AG10803 (cell line): ENCODE measurements at regions not wholly inside any gene's neighbourhood (a gene's known extent, or its start where the extent isn't known, plus 50 kb on each side); places are given as distances from the start of the nearest gene placed in this dataset.
A peak's percentile ranks its signal among the peaks of the same experiment; 100 is the strongest.
"Not testable (repeated sequence)": the region's sequence is repeated elsewhere in the genome, so short reads cannot be mapped to it uniquely, and the experiment has no call there.

Source experiments
- DNase-seq: peaks from one replicate; pipeline ENCODE4 v3.0.0; 2010; ENCODE audit warnings: low read depth
- H3K4me3 ChIP-seq: 2 replicates; pipeline ENCODE4 v1.5.1; 2011; ENCODE audit warnings: mild to moderate bottlenecking, low read length, control low read depth
- TF ChIP-seq, protein P1 (sequence below): conservative IDR thresholded peaks from 2 replicates; pipeline ENCODE4 v1.5.1; 2011; ENCODE audit warnings: mild to moderate bottlenecking, low read length, control low read depth, inconsistent platforms

DNA sequence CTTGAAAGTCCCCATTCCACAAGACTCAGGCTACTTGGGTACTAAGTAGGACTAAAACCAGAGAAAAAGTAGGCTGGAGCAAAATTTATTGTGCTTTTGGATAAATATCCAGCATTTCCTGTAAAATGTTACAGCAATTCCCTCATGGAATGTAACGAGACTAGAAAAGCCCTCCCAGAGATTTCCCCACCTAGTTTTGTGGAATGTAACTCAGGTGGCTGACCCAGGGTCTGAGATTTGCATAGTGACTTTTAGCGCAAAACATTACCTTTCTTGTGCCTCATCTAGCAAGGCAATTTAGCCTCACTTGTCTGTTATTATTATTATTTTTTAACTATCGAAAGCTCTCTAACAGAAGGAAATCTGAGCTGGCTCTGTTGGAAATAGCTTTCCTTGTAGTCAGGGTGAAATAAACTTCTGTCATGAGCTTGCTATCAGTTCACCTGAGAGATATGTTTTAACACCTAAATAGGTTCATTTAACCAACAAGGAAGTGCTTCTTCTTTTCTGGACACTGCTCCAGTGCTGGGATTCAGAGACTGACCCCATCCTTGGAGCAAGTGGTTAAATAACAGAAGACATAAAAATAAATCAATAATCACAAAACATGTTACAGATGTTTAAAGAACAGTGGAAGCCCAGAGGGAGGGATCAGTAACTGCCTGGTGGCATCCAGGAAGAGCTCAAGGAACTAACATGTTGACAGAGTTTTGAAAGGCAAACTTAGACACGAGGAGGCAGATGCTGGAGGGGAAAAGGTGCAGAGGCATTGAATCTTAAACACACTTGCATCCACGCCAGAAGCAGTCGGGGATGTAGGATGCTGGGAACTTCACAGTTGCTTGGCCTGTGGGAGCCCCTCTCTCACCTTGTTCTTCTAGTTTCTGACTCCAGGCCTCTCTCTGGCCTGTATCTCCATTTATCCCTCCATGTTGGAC is 68.3 kb upstream of the RHOU start:
- H3K4me3 ChIP-seq: no peak overlapping the region
- TF ChIP-seq, protein P1, sequence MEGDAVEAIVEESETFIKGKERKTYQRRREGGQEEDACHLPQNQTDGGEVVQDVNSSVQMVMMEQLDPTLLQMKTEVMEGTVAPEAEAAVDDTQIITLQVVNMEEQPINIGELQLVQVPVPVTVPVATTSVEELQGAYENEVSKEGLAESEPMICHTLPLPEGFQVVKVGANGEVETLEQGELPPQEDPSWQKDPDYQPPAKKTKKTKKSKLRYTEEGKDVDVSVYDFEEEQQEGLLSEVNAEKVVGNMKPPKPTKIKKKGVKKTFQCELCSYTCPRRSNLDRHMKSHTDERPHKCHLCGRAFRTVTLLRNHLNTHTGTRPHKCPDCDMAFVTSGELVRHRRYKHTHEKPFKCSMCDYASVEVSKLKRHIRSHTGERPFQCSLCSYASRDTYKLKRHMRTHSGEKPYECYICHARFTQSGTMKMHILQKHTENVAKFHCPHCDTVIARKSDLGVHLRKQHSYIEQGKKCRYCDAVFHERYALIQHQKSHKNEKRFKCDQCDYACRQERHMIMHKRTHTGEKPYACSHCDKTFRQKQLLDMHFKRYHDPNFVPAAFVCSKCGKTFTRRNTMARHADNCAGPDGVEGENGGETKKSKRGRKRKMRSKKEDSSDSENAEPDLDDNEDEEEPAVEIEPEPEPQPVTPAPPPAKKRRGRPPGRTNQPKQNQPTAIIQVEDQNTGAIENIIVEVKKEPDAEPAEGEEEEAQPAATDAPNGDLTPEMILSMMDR: no peak

DNA sequence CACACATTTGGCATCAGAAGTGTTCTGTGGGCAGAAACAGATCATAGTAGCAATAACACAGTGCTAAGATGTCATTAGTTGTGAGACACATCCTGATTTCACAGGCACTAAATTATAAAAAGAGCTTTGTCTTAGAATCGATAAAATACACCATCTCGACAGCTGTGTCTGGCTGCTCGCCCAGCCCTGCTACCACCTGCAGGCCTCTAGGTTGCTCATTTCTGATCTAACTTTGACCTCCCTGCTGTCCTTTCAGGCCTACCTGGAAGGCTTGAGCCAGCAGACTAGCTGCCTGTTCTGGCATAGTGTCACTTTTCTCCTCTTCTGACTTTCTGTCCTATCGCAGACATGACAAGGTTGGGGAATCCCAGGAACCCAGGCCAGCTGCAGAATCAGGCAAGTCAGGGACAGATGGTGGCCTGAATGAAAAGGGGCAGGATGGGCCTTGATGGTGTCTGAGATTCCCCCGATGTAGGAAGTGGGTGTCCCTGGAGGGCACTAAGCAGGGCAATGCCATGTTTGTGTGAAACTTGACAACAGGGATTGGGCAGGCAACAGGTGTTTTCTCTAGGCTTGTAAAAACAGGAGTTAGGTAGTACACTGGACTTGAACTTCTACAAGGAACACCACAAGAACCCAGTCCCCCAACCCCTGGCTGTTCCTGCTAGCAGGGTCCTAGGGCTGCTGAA is 66.6 kb upstream of the RHOU start:
- no peak overlapping the region for H3K4me3 ChIP-seq
- no peak for DNase-seq
- TF ChIP-seq, protein P1: no peak

More for the DNA sequence above, 68.3 kb upstream of the RHOU start:
- DNase-seq: no peak

DNA sequence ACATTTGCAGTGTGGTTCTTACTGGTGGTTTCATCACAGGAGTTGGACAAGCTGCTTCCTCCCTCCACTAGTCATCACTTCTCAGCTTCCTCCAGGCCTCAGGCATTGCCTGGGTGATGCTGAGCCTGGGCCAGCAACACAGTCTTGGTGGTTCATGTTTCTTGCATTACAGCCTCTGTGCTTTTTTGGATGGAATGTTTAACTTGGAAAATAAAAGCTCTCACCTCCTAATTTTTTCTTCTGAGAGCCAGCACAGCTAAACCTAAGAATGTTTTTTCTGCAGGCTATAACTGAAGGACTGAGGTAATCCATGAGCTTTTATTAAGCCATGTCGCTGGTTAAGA is 66.1 kb upstream of the RHOU start:
- TF ChIP-seq, protein P1: no peak
- peak; percentile 85 for DNase-seq
- no peak overlapping the region for H3K4me3 ChIP-seq

DNA sequence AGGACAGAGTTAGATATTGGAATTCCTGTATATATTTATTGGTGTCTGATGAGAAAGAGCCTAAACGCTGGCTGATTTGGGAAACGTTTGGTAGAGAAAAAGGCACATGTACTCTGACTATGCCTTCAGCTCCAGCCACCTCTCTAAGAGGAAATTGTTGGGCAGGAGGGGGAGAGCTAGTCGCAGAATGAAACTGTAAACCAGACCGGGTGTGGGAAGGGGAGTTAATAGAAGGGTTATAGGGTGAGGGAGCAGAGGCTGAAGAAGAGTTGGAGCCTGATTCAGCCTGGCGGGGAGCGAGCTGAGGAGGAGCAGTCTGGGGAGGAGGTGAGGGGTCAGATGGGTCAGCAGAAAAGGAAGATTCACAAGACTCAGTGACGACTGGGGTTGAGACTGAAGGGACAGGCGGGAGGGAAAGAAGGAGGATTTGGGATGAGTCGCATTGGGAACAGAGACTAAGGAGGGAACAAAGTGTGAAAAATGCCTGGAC is 54.2 kb upstream of the RHOU start:
- not testable (repeated sequence) for DNase-seq, H3K4me3 ChIP-seq

DNA sequence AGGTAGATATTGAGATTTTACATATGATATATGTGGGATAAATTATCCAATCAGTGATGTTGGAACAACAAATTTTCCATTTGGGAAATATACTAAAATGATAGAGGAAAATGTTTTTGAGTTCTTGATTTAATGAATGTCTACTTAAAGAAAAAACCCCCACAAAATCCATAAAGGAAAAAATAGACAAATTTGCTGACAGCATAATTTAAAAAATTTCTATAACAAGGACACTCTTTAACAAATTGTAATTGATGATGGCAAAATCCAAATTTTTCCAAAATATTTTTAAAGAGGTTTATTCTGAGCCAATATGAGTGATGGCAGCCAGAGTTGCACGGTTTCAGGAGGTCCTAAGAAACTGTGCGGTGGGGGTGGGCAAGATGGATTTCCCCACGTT is 51.9 kb upstream of the RHOU start:
- no peak for DNase-seq
- no peak overlapping the region for H3K4me3 ChIP-seq
- TF ChIP-seq, protein P1: no peak

DNA sequence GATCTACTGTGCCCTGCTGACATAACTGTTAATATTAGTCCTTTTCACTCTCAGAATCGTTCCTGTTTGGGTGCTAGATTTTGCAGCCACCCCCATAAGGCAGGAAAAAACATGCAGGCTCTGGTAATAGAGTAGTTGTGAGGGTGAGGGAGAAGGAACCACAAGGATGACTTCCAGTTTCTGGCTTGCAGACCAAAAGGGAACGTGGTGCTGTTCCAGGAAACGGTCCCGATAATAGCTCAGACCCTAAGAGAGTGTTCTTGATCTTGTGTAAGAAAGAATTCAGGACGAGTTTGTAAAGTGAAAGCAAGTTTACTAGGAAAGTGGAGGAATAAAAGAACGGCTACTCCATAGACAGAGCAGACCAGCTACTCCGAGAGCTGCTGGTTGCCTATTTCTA is 50.7 kb upstream of the RHOU start:
- no peak overlapping the region for H3K4me3 ChIP-seq
- DNase-seq: no peak

DNA sequence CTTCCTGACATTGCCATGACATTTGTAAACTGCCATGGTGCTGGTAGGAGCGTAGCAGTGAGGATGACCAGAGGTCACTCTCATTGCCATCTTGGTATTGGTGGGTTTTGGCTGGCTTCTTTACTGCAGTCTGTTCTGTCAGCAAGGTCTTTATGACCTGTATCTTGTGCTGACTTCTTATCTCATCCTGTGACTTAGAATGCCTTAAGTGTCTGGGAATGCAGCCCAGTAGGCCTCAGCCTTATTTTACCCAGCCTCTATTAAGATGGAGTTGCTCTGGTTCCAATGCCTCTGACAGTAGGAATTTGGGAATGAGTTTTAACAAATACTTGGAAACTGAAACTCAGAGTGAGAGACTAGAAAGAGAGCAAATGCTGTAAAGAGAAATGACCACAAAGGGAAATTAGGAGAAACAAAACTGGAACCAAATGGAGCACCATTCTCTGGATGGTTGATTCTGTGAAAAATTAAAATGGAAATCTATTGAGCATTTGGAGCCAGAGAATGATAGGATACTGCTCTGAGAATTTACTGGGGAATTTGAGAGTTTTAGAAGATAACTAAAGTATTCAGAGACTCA is 50.1 kb upstream of the RHOU start:
- TF ChIP-seq, protein P1: no peak
- no peak for DNase-seq
- H3K4me3 ChIP-seq: no peak overlapping the region

More for the DNA sequence above, 50.7 kb upstream of the RHOU start:
- TF ChIP-seq, protein P1: no peak
